Type B pancreatic cell (in vitro differentiated cells): ENCODE measurements at regions not wholly inside any gene's neighbourhood (a gene's known extent, or its start where the extent isn't known, plus 50 kb on each side); places are given as distances from the start of the nearest gene placed in this dataset.

Experiments
- DNase-seq: peaks from one replicate; pipeline ENCODE4 v3.0.0; 2021; ENCODE audit warnings: mixed read lengths; ENCODE audit not compliant: unreplicated experiment; ENCODE audit errors: extremely low spot score
- H3K27ac Mint-ChIP-seq: 2 replicates; pipeline ENCODE4 v1.8.0; 2021; ENCODE audit warnings: mild to moderate bottlenecking, mixed read lengths
- H3K27me3 Mint-ChIP-seq: 2 replicates; pipeline ENCODE4 v1.8.0; 2021; ENCODE audit warnings: mixed read lengths
- H3K36me3 Mint-ChIP-seq: 2 replicates; pipeline ENCODE4 v1.8.0; 2021; ENCODE audit warnings: mixed read lengths
- H3K4me1 Mint-ChIP-seq: one replicate; pipeline ENCODE4 v1.8.0; 2021; ENCODE audit warnings: mixed read lengths; ENCODE audit not compliant: unreplicated experiment
- H3K4me3 Mint-ChIP-seq: 2 replicates; pipeline ENCODE4 v1.8.0; 2021; ENCODE audit warnings: mild to moderate bottlenecking, mixed read lengths
- H3K9me3 Mint-ChIP-seq: 2 replicates; pipeline ENCODE4 v1.8.0; 2021; ENCODE audit warnings: mixed read lengths
- TF ChIP-seq, protein P1 (sequence below): fragments of 200-600 bp; sonication (generic); conservative IDR thresholded peaks from 2 replicates; pipeline ENCODE4 v1.5.0; 2021; ENCODE audit warnings: antibody characterized with exemption, mild to moderate bottlenecking

DNA sequence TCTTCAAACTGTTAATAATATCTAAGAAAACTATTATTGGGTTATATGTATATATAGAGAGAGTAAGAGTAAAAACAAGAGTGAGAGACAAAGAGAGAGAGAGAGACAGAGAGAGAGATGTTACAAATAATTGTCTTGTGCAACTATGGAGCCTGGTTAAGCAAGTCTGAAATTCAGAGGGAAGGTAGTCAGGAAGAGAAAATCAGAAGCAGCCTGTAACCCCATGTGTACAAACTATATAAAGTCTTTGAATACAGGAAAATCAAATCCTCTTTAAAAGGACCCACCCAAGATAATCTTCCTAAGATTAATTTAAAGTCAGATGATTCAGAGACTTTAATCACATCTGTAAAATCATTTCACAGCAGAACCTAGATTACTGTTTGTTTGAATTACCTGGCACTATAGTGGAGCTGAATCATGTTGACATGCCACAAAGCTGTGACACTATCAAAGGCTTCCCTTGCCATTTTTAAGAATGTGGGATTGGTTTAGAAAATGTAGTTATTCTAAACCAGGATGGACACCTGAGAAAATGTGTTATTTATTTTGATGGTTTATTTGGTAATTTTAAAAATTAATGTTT is 301.7 kb upstream of the FSIP2 start:
- no peak for DNase-seq
- H3K27me3 Mint-ChIP-seq, result no peaks in the 10 kb centered on the region
- TF ChIP-seq, protein P1, sequence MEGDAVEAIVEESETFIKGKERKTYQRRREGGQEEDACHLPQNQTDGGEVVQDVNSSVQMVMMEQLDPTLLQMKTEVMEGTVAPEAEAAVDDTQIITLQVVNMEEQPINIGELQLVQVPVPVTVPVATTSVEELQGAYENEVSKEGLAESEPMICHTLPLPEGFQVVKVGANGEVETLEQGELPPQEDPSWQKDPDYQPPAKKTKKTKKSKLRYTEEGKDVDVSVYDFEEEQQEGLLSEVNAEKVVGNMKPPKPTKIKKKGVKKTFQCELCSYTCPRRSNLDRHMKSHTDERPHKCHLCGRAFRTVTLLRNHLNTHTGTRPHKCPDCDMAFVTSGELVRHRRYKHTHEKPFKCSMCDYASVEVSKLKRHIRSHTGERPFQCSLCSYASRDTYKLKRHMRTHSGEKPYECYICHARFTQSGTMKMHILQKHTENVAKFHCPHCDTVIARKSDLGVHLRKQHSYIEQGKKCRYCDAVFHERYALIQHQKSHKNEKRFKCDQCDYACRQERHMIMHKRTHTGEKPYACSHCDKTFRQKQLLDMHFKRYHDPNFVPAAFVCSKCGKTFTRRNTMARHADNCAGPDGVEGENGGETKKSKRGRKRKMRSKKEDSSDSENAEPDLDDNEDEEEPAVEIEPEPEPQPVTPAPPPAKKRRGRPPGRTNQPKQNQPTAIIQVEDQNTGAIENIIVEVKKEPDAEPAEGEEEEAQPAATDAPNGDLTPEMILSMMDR, result no peak
- H3K27ac Mint-ChIP-seq, result no peak overlapping the region
- no peak overlapping the region for H3K4me3 Mint-ChIP-seq
- H3K36me3 Mint-ChIP-seq, result peaks cover 6% of the 10 kb centered on the region
- H3K4me1 Mint-ChIP-seq, result no peaks in the 10 kb centered on the region
- no peaks in the 10 kb centered on the region for H3K9me3 Mint-ChIP-seq

DNA sequence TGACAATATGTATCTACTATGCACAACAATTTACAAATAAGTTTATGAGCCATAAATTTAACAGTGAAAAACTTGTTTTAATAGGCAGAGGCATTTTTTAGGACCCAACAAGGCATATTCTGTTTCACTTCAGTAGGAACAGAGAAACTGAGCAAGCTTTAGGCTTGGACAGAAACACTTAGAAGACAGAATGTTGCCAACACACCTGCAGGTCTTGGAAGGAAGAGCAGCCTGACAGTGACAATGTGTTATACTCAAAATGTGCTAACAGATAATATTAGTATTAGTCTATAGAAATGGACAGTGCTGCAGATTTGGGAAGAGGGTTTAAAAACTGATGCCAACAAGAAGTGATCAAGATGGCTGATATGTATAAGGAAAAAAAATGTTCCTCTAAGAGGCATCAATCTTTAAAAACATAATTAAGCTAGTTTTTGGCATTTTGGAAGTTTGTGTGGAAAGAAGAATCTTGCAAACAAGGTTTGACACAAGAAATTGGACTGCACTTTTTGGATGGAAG is 297.1 kb upstream of the FSIP2 start:
- H3K27me3 Mint-ChIP-seq, result no peaks in the 10 kb centered on the region
- H3K27ac Mint-ChIP-seq, result no peak overlapping the region
- no peaks in the 10 kb centered on the region for H3K4me1 Mint-ChIP-seq
- TF ChIP-seq, protein P1, result peak; percentile 44
- H3K4me3 Mint-ChIP-seq, result no peak overlapping the region
- no peak for DNase-seq
- no peaks in the 10 kb centered on the region for H3K9me3 Mint-ChIP-seq
- no peaks in the 10 kb centered on the region for H3K36me3 Mint-ChIP-seq

DNA sequence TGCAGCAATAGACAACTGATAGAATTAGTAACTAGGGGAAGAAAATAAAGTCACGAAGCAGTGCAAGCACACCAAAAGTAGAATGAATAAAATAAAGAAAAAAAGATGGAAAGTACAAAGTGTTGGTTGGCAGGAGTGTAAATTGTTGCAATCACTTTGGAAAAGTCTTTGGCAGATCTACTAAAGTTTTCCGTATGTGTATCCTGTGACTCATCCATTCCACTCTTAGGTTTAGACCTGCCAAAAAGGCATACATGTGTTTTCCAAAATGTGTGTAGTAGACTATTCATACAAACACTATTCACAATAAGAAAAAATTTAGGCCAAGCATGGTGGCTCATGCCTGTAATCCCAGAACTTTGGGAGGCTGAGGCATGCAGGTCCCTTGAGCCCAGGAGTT is 282.1 kb upstream of the FSIP2 start:
- Mint-ChIP-seq H3K27ac (no peak overlapping the region), H3K4me3 (no peak overlapping the region), H3K27me3 (no peaks in the 10 kb centered on the region), H3K9me3 (peaks cover 11% of the 10 kb centered on the region), H3K4me1 (no peaks in the 10 kb centered on the region), H3K36me3 (peaks cover 25% of the 10 kb centered on the region)
- DNase-seq, result no peak
- TF ChIP-seq, protein P1, result no peak

DNA sequence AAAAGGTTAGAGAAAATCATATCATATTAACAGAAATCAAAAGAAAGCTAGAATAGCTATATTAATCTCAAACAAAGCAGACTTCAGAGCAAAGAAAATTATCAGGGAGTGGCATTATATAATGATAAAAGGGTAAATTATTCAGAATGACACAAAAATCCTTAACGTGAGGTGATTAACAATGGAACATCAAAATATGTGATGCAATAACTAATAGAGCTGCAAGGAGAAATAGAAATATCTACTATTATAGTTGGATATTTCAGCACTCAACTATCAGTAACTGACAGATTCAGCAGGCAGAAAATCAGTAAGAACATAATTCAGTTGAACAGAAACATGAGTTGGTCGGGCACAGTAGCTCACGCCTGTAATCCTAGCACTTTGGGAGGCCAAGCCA is 275.1 kb upstream of the FSIP2 start:
- Mint-ChIP-seq H3K36me3 (peaks cover 7% of the 10 kb centered on the region), H3K4me3 (no peak overlapping the region), H3K27ac (no peak overlapping the region), H3K9me3 (peaks cover 6% of the 10 kb centered on the region), H3K4me1 (no peaks in the 10 kb centered on the region), H3K27me3 (no peaks in the 10 kb centered on the region)
- TF ChIP-seq, protein P1, result no peak
- DNase-seq, result no peak

DNA sequence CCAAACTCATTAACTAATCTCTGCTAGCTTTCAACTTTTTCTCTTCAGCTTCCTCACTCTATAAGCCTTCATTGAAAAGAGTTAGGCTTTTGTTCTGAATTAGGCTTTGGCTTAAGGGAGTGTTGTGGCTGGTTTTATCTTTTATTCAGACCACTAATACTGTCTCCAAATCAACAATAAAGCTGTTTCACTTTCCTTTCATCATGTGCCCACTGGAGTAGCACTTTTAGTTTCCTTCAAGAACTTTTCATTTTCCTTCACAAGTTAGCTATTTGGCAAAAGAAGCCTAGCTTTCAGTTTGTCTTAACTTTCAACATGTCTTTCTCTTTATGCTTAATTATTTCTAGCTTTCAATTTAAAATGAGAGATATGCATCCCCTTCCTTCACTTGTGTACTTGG is 271.7 kb upstream of the FSIP2 start:
- Mint-ChIP-seq H3K9me3 (peaks cover 6% of the 10 kb centered on the region), H3K4me1 (no peaks in the 10 kb centered on the region), H3K27ac (no peak overlapping the region), H3K4me3 (no peak overlapping the region), H3K36me3 (peaks cover 7% of the 10 kb centered on the region), H3K27me3 (no peaks in the 10 kb centered on the region)
- TF ChIP-seq, protein P1, result no peak
- DNase-seq, result no peak
